Smooth muscle cell of the brain vasculature (primary cell): ENCODE measurements at regions not wholly inside any gene's neighbourhood (a gene's known extent, or its start where the extent isn't known, plus 50 kb on each side); places are given as distances from the start of the nearest gene placed in this dataset.
"Not testable (repeated sequence)": the region's sequence is repeated elsewhere in the genome, so short reads cannot be mapped to it uniquely, and the experiment has no call there.

ENCODE experiments used
- DNase-seq: peaks from one replicate; pipeline ENCODE4 v3.0.0-alpha.2; 2012; ENCODE audit warnings: low read depth, low spot score

DNA sequence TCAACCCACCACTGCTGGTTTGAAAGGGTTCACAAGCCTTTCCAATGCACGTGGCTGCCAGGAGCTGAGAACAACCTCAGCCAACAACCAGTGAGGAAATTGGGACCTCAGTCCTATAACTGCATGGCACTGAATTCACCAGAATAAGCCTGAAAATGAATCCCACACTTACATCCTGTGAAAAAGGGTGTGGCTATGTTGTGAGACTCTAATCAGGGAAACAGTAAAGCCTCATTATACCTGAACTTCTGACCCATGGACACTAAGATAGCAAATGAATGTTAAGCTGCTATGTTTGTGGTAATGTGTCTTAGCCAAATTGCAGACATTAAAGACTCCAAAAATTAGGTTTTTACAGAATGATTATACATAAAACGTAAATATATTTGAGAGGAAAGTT lies 515.8 kb downstream of the IRS1 start:
- no peak for DNase-seq

DNA sequence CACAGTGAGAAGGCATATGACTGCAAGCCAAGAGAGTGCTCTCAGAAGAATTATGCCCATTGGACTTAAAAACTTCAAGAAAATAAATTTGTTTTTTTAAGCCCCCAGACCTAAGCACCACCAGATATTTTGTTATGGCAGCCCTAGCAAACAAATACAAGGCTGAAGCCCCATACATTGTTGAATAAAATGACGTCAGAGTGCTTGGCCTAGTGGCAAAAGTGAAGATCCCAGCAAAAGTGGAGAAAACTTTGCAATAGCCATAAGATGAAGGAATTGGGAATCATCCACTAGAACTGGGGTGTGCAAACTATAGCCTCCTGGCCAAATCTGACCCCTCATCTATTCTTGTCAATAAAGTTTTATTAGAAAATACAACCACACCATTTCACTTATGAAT lies 517.5 kb downstream of the IRS1 start:
- no peak for DNase-seq

DNA sequence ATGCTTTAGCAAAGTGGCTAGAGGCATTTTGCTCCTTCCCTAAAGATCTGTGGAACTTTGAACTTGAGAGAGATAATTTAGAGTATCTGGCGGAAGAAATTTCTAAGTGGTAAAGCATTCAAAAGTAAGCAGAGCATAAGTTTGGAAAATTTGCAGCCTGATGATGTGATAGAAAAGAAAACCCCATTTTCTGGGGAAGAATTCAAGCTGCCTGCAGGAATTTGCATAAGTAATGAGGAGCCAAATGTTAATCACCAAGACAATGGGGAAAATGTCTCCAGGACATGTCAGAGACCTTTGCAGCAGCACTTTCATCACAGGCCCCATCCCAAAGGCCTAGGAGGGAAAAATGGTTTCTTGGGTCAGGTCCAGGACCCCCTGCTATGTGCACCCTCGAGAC lies 519.5 kb downstream of the IRS1 start:
- DNase-seq = not testable (repeated sequence)

DNA sequence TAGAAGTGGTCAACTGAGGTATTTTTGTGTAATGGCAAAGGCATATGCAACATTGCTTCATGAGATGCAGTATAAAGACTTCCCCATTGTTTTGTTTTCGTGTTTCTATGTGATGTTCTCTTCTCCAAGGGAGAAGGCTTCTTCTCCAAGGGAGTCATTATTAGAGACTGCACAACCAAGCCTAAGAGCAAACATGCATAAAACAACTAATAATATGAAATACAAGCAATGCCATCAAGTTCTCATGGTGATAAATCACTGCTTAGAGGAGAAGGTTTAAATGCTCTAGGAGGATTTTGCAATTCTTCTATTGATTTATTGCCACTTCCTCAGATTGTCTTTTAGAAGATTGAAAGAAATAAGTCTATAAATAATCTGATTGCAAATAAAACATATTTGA lies 524.4 kb downstream of the IRS1 start:
- DNase-seq = no peak

DNA sequence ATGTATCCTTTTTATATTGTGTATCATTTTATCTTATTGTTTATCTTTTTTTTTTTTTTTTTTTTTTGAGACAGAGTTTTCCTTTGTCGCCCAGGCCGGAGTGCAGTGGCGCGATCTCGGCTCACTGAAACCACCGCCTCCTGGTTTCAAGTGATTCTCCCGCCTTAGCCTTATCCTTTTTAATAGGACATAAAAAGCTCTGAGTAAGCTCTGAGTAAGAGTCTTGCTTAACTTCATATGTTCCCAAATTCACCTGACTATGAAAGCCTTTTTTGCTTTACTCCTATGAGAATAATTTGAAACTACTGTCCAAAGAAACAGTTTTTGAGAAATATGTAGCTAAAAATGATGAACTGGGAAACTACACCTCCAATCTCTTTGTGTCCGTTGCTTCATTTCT lies 525.5 kb downstream of the IRS1 start:
- DNase-seq = no peak

DNA sequence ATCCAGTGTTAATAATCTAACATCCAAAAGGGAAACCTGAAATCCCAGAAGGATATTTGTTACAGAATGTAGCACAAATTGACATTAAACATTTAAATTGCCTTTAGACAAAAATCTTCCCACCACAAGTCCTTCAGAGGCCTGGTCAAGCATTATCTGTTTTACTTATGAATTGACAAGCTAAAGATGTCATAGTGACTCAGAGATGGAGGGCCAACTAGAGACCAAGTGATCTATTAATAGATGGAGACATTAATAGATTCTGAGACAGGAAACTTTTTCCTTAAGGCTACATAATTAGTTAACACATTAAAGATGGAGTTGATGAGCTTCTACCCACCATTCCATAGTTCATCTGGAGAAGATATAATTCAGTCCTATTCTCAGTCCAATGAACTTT lies 526.2 kb downstream of the IRS1 start:
- DNase-seq = no peak

DNA sequence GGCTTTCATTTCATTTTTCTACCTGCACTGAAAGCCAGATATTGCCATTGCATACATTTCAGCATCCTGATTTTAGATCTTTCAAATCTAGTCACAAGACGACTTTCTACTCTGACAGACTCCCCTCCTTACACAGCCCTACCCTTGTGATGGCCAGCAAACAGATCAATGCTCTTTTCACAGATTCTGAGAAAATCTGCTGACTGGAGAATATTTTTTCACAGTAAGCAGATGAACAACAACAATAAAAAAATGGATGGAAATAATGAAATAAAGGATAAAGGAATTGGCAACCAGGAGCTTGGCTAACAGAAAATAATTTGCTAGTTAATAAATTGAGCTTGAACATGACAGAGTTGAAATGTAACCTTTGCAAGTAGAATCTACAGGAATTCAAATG lies 527.2 kb downstream of the IRS1 start:
- DNase-seq = no peak

DNA sequence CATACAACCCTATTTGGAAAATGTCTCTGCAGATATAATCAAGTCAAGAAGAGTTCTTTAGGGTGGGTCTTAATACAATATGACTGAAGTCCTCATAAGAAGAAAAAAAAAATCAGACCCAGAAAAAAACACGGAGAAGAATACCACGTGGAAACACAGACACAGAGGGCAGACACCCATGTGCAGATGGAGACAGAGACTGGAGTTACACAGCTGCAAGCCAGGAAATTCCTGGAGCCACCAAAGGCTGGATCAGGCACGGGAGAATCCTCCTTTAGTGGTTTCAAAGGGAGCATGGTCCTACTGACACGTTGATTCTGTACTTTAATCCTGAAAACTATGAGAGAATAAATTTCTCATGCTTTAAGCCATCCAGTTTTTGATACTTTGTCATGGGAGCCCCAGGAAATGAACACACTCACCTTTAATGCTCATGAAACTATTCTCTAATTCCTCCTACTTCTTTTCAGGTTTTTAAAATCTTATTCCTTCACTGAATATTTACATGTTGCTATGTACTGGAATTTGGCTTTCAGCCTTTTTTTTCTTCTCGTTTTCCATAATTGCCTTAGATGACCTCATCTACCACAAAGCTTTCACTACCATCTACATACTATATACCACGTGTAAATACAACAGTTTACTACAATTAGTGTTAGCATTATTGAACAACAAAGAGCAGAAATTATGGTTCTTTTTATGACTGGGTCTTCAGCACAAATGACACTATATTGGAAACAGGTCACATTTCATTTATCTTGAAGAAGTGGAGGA lies 529.1 kb downstream of the IRS1 start:
- no peak for DNase-seq

DNA sequence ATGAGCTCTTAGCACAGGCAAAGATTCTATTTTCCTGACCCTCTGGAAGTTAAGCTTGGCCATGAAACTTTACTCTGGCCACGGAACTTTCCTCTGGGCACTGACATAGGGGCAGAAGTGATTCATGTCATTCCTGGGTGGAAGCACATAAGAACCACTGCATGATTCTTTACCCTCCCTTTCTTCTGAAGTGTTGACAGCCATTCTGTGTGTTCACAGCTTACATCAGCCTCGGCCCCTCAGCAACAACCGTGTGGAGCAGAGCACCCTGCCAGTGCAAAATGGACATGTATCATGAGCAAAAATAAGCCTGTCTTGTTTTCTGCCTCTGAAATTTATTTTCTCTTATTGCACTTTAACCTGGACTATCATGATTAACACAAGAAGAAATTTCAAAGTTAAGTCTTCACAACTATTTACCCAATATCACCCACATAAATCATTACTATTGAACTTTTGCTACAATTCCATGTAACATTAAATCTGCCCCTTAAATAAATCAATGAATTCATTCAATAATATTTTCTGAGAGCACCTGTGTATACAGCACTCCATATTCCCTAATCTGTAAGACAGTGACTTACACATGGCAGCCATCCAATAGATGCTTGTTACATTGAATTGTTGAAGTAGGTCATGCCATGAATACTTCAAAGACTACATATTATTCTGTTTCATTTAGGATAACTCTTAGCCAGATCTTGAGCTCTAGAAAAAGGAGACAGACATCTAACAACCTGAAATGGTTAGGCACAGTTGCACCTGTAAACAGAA lies 531.9 kb downstream of the IRS1 start:
- DNase-seq = no peak

DNA sequence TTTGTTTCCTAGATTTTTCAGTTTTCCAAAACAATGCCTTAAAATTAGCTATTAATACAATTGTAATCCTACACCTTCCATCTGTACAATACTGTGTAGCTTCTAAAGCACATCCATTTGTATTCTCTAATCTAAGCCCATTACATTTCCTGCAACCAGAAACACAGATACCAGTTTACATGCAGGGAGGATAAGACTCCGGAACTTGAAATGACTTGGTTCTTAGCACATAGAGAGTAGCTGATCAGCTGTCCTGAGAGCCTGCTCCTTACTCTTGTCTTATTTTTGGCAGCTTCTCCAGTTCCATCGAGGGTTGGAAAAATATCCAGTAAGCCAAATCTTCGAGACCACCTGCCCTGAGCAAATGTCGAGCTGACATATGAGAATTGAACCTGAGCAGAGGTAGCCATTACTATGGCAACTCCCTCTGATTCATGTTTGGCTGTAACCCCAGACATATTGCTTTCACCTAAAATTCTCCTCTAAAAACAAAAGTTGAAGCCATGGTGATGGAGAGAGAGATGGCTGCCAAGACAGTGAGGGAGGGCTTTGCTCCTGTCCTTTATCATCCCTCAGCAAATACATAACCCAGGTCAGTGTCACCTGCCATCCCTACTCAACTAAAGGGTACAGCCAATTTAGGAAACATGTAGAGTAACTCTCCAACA lies 542.8 kb downstream of the IRS1 start:
- no peak for DNase-seq

DNA sequence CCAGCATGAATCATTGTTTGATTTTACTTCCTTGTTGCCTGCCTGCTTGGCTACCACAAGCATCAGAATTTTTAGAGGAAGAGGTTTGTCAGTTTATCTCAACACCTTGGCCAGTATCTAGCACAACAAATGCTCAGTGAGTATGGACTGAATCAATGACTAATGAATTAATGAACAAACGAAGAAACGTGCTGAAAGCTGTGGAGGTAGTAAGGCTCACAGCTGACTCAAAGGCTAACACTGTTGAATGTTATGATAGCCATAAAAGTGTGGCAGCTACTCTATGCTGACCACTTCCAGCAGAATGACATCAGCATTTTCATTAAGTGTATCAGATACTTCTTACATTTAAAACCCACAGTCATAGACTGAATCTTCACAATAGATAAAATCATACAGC lies 543.4 kb downstream of the IRS1 start:
- no peak for DNase-seq

DNA sequence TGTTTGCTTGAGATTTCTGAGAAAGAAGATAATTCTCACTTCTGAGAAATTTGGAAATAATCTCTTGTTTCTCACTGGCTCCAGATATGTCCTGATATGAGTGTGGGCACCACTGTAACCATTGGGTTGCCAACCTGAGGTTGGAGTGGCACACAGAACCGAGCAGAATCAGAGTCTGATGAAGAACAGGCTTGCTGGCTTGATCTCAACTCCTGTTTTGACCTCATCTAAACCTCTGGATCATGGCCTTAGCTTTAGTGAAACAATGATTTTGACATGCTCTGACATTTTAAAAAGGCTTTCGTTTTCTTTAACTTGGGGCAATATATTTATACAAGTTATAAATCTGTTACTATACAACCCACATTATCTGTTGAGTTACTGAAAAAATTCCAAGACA lies 548.0 kb downstream of the IRS1 start:
- no peak for DNase-seq

DNA sequence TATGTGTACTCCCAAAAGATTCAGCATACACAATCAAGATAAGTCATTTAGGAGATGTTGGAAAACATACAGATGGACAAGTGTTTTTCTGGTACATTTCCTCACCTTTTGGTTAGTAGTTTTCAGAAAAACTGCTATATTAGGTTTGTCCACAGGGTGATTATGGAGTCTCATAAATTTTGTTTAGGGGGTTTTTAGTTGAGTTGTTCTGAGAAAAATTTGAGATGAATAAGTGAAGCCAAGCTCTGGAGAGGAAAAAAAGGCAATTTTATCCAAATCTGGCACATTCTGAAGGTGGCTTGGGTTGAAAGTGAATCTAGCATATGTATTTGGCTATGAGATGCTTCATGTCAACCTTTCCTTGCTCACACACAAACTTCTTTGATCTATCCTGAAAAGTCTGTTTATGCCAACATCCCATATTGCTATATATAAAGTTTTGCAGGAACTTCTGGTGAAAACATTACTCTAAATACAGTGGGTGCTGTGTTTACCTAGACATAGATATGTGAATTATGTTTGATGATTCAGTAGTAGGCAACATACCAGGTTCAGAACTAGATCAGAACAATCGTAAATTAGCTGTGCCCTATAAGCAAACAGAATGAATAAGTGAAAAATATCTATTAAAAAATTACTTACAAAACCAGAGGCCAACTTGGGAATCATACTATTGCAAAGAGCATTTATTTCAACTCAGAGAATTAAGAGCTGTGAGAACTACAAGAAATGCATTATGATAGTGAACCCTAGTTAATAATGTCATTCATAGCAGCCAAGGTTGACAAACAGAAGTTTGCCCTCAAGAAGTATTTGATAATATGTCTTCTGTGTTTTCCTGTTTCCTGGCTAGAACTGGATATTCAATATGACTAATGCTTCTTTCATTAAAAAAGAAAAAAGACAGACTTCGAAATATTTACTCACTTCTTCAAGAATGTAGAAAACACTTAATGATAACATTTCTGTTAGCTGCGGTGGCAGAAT lies 552.0 kb downstream of the IRS1 start:
- no peak for DNase-seq

DNA sequence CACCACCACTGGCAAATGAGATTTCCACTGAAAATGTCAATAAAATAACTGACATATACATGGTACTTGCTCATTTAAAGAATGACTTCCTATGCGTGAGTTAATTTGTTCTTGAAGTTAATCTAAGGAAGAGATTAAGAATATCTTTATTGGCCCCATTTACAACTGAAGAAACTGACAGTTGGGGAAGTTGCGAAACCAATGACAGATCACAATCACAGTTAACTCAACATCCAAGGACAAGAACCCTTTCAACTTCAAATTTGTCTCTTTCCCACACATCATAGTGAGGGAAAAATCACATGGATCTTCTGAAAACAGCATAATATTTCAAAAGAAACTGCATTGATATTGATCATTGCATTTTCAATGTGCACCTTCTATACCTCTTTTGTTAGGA lies 565.4 kb downstream of the IRS1 start:
- DNase-seq = no peak

DNA sequence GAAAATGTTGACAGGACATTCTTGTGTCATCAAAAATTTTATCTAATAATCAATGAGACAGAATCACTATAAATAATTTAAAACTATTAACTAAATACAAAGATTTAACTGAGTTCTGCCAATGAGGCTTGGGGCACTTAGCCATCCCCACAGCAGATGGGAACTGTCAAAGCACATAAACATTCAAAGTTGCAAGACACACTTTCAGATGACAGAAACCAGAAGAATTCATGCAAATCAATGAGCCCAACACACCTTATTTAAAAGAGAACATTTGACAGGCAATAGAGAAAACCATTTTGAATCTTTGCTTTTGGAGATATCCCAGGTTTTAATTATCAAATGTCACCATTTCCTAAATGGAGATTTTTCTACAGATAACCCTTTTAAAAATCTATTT lies 566.2 kb downstream of the IRS1 start:
- no peak for DNase-seq

DNA sequence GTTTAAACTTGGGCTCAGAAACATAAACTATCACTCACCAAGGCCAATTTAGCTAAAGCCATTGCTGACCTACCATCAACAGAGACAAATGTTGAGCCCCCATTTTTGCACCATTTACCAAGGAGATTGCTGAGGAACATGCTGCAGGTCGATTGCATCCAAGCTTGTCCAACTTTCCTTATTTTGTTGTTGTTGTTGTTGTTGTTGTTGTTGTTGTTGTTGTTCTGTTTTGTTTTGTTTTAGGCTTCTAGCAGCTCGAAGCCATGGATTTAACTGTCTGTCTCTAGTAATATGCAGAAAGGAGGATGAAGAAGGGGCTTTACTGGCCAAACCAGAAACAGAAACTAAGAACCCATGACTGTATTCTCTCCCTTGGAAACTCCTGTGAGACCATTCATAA lies 571.5 kb downstream of the IRS1 start:
- DNase-seq = no peak

DNA sequence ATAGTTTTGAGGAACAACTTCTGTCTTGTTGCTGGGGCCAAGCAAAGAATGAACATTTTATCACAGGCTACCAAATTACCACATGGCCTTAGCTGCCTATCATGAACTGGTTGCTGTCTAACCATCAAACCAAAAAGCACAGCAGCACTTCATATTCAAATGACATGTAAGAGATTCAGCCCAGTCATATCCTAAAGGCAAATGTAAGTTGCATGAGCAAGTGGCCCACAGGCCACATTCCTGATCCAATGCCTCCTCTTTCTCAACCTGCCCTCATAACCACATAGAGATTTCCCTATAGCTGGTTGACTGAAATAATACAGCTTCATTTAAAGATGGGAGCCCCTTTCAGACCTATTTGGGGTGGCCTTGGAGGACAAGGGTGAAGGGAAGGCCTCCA lies 572.3 kb downstream of the IRS1 start:
- DNase-seq = no peak

DNA sequence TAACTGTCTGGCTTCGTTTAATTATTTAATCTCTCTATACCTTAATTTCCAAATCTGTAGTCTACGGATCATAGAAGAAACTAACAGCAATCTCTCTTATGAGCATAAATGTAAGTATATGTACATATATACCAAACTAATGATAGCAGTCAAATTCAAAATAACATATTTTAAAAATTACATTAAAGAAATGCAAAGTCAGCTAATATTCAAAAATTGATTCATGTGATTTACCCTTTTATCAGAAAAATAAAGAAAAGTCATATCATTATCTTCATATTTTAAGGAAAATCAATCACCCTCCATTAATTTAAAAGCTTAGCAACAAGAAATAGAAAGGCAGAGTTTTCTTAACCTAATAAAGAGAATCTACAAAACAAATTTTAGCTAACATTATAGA lies 575.9 kb downstream of the IRS1 start:
- DNase-seq = no peak

DNA sequence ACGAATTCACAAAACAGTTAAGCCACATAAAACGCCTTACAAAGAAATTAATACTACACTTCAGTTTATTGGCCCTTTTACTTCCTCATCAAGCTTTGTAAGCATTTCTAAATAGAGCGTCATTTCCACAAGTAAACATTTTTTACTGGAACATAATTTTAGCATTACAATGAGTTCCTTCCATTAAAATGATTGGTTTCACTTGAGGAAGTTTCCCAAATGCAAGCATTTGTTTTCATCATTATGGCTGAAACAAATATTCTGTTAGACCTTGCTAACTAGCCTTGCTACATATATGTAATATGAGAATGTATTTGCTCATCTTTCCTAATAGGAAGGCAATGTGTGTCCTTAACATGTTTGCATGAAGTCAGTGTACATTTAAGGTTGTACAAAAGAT lies 579.1 kb downstream of the IRS1 start:
- DNase-seq = no peak

DNA sequence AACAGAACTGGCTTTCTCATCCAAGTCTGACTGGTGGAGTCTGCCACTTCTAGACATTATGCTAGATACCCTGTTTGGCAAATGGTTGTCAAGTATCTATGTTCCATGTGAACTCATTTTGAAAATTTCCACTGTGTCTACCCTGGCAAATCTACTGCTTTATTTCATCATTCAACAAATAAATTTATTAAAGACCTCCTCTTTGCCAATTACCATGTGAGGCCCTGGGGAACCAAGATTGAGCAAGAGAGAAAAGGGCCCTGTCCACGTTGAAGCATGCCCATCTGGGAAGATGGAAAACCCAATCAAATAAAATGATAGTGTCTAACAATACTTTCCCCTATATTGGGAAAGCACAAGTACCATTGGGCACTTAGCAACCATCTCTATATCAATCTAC lies 582.4 kb downstream of the IRS1 start:
- no peak for DNase-seq

DNA sequence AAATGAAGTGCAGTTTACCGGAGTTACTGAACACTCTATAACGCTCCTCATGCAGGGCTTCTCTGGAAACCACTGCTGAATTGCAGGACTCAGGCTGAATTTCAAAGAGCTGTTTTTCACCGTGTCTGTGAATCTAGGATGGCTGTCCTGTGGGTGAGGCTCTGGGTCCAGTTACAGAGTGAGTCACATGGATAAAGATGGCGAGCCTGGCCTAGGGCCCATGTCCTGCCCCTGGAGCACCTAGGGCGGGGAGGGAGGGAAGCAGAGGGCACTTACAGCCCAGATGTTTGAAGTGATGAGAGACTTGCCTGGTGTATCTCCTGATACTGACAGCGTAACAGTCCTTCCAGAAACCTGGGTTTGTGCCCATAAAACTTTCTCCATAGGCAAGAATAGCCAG lies 583.0 kb downstream of the IRS1 start:
- no peak for DNase-seq
